GM19328 (cell line): ENCODE measurements at regions not wholly inside any gene's neighbourhood (a gene's known extent, or its start where the extent isn't known, plus 50 kb on each side); places are given as distances from the start of the nearest gene placed in this dataset.
A peak's percentile ranks its signal among the peaks of the same experiment; 100 is the strongest.

Source experiments
- ATAC-seq: cut with Tn5 transposase; IDR thresholded peaks from one replicate; pipeline ENCODE4 v1.9.1; 2021; ENCODE audit warnings: mild to moderate bottlenecking, moderate library complexity; ENCODE audit not compliant: unreplicated experiment

DNA sequence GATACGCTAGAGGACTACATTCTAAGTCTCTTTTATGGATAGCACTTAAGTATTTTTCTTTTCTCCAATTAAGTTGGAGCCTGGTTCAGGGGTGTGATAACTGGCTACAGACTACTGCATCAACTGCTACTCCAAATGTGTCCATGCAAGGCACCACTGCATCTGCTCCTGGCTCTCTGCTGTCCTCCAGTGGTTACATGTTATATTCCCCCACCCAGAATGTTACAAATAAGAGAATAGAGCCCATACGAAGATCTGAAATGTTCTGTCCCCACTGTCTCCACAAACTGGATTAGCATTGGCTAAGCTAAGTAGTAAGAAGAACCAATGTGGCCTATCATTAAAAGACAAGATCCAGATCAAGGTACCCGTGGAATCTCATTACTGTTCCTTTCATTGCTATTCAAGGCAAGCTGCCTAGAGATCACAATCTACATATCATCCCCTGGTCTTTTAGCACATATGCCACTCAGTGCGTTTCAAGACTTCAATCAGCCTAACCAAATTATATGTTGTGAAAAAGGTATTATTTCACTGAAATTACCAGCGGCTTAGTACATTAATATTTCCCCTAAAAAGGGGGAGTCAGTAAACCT lies 308.3 kb upstream of the SLC8A1 start:
- no peak for ATAC-seq

DNA sequence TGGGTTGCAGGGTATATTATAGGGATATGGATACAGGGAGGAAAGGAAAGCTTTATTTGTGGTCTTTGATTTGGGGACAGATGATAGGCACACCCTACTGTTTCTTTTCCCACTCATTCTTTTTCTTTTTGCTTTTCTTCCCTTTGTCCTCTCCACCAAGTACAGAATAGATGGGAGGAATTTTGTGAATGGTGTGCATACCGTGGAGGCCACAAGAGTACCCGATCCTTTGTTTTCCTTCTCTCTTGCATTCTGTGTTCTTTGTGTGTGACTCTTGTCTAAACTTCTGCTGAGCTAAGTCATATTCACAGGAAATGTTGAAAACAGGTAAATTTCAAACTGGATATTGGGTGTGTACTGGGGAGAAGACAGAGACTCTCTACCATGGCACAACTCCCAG lies 321.4 kb upstream of the SLC8A1 start:
- no peak for ATAC-seq

DNA sequence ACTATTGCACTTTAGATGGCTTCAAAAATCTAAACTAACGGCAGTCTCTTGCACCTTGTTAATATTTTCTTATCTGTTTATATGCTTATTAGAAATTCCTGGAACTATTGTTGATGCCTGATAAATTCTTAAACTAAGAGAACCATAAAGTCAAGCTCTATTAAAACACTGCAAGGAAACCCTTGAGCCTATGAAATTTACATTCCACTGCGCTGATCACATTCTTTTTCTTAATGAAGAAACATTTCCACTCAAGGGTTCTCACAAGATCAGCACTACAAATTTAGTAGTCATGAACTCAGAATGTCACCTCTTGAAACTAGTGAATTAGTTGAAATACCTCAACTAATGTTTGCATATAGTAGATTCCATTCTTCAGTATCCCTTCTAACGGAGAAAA lies 331.8 kb upstream of the SLC8A1 start:
- ATAC-seq: no peak

DNA sequence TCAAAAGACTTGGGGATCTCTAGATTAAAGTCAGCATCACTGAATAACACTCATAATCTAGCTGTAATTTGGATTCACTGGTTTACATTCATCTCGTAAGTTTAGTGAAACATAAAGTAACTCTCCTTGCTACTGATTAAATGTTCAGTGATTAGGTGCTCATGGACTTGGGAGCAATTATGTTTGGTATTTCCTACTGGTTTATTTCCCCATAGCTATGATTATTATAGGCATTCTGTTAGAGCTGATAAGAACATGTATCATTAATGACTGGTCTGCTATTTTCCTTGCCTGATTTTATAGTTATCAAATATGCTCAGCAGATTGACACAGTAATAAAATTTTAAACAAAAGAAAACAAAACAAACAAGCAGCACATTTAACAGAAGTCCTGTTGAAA lies 334.7 kb upstream of the SLC8A1 start:
- no peak for ATAC-seq

DNA sequence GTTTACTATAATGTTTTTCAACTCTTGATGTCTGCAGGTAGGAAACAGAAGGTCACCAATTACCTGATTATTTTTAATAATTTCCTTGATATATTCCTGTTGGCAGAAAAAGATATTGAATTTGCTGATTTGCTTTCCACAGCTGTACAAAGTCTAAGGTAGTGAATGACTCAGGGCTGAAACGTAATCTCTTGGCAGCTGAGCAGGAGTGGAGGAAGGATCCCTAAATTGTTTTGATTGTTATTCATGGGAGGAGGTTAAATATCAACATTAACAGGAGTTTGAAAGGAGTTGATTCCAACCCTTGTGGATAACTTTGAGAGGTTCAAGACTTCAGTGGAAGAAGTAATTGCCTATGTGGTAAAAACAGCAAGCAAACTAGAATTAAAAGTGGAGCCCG lies 345.2 kb upstream of the SLC8A1 start:
- no peak for ATAC-seq

DNA sequence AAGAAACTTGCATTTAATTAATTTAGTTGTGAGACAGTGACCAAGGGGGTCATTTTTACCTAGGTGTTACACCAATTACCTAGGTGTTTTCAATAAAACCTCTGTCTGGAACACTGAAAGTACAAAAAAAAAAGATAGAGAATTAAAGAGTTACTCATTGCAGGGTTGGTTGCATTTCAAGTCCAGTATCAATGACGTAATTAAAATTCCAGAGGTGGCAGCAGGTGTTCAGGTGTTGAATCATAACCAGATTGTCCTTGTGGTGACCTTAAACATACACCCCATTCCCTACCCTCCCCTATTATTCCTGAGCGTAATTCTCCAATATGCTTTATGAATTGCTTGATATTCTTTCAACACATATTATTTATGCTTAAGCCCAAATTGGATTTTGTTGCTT lies 352.0 kb upstream of the SLC8A1 start:
- ATAC-seq: no peak

DNA sequence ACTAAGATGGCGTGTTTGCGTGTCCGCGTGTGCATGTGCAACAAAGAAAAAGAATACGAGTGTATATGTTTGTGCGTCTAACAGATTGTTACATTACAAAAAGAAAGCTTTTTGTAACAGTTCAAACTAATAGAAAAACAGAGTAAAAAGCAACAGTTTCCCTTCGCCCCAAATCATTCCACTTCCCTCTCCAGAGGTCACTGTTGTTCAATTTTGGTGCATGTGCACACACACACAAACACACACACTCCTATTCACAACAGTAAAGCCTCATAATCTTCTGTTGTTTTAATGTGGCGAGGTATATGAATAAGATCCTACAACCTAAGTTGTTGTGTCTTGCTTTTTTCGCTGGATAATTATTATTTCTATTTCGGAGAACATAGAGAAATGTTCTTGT lies 357.3 kb upstream of the SLC8A1 start:
- no peak for ATAC-seq

DNA sequence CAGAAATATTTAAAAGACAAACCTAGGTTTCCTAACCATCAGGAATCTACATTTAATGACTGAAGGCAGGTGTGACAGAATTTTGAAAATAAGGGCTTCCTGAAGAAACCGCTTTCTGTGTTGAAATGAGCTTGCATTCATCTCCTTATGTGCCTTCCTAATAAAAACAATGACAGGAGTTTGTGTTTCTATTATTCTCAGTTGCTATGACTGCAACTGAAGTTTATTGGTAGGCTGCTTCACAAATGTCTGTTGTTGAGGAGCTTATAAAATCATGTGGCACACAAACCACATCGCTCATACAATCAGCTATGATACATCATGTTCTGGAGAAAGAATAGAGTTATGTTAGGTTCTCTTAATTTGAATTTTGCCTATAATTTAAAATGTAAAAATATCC lies 362.7 kb upstream of the SLC8A1 start:
- no peak for ATAC-seq

DNA sequence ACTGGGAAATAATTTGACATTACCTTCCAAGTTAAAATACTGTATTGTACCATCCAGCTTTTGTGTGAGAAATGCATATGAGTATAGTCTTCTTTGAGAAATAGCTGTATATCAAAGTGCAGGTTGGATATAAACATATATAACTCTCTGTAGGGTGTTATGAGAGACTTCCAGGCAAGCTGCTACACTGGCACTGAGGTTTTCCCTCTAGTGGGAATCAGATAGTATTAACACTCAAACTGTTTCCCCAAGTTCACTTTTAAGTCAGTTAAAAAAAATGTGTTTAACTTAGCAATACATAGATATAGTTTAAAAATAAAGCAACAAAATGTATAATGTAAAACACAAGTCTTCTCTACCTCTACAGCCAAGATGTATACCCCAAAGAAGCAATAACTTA lies 368.4 kb upstream of the SLC8A1 start:
- no peak for ATAC-seq

DNA sequence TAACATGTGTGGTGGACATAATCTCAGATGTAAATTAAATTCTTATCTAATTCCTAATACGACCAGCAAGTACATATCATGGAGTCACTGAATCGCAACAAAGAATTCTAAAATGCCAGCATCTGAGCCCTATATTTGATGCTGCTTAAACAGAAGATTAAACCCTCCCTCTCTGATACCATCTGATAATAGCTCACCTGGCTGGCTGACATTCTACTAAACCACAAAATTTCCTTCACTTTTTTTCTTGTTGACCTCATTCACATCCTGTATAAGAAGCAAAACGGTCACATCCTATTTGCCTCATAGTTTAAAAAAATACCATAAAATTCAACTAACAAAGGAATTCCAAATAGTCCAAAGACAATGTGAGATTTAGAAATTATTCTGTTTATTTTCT lies 371.6 kb upstream of the SLC8A1 start:
- no peak for ATAC-seq

DNA sequence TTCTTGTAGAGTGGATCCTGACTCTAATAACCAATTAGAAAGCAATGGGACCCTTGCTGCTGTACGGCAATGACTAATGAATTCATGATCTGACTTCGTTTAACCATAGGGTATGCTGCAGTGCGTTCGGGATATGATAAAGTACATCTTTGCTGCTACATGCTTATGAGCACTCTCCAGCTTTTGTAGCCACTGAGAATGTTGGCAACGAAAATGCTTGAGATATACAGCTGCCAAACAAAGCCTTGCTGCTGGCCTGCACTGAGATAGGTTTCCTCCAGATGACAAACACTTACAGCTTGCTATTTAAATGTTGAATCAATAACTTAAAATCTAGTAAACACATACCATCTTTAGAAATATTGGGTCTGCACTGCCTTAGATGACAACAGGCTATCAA lies 372.4 kb upstream of the SLC8A1 start:
- no peak for ATAC-seq

DNA sequence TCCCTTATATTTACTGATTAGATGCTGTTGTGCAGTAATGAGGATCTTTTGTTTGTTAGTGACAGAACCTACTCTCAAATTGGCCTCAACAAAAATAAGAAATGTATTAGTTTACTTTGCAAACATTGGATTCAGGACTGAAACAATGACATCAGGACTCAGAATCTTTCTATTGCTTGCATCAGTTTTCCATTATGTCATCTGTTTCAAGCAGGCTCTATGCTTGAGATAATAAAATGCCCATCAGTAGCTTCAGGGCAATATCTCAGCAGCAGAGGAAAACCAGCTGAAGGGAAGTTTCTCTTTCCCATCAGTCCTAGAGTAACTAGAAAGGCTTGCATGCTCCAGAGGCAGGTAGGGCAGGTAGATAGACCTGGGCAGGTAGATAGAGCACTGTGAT lies 375.5 kb upstream of the SLC8A1 start:
- ATAC-seq: no peak

DNA sequence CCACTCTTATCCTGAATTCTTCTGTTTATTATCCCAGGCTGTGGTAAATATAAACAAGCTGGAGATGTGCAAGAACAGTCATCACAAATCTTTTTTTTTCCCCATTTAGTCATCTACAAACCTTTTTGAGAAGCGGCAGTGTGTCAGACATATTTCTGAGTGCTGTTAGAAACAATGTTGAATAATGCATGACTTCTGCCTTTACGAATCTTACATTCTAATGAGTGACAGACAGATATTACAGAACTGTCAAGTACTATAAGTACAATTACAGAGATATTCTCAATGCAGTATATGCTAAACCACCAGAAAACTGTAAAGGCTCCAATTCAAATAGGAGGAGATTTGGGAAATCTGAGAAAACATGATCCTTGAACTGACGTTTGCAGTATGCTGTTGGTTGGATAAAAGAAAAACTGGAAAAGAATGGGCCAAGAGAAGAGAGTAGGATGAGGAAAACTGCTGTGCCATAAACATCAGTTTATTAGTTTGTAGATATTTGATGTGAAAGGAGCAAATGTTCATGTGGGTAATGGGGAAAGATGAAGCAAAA lies 379.5 kb upstream of the SLC8A1 start:
- no peak for ATAC-seq

DNA sequence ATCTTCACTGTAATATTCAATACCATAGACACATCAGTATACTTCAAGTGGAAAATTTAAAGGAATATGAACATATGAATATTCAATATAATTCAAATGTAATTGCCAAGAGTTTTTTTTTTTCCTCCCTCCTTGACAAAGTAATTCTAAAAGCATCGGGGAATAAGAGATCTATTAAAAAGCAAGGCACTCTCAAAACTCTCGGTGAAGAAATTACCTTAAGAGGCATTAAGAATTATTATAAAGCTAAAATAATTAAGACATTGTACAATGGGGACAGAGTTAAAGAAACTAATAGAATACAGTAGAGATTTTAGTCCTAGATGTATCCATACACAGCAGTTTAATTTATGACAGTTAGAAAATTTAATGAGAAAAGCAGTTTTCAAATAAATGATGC lies 390.0 kb upstream of the SLC8A1 start:
- no peak for ATAC-seq

DNA sequence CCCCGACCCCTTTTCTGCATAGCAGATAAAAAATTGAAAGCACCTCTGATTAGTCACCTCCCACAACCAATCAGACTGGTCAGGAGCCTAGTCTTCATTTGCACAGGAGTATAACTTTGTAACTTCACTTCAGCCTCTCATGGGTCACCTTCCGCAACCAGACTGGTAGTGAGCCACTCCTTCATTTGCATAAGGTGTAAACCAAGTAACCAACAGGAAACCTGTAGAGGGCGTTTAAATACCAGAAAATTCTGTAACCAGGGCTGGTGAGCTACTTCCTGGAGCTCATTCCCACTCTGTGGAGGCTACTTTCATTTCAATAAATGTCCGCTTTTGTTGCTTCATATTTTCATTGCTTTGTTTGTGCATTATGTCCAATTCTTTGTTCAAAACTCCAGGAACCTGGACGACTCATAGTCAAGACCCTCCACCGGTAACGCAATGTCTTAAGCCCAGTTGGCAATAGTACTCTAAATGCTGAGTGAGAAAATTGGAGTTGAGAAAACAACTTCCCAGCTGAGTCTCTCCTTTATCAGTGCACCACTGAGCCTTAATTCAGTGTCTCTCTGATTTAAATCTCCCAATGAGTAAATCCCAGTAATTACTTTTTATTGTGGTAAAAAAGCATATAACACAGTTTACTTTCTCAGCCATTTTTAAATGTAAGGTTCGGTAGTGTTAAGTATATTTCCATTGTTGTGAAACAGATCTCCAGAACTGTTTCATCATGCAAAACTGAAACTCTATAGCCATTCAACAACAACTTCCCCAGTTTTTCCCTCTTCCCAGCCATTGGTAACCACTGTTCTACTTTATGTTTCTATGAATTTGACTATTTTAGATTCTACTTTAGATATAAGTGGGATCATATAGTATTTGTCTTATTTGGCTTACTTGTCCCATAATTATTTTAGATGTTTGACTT lies 392.7 kb upstream of the SLC8A1 start:
- ATAC-seq: peak; percentile 67

DNA sequence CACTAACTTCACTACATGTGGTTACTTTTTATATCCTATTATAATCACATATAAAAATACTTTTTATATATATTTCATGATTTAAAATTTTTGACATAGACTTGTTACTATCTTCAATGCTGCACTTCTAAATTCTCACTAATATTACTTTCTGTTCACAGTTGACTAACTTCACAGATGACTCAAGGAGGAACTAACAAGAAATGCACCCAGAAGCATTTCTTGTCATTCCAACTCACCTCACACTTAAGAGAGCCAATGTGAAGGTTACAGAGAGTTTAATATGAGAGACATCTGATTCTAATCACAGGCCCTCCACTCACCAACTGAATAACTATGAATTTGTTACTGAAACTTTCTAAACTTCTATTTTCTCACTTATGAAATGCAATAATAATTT lies 399.8 kb upstream of the SLC8A1 start:
- ATAC-seq: no peak

DNA sequence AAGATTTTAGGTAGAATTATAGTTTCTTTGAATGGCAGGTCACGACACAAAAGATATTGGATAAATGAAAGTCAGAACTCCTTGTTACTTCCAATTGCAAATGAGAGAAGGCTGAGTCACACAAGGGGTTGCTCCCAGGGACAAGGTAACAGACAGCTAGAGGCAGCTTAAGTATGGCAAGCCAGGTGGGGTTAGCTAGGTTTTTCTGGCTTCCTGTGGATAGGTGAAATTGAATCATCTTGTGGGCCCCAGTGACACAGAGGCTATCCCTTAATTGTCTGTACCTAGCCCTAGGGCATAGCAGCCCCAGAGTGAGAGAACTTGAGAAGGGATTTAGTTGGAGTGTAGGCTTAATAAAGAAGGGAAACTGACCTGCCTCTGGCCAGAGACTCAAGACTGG lies 407.7 kb upstream of the SLC8A1 start:
- no peak for ATAC-seq

DNA sequence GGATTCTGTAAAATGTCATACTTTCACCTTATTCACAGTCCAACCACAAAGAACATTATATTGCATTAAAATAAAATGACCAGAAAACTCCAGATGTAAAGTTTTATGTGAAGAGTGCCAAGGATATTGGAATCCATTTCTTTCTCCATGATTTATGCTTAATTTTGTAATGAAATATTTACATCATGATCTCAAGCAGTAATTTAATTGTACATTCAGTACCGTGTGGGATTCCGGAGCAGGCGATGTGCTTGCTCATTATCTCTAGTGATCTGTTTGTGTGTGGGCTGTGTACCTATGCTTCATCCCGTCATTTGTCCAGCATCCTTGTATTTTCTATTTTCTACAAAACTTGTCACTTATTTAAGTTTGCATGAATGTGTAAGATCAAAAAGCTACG lies 415.9 kb upstream of the SLC8A1 start:
- no peak for ATAC-seq

DNA sequence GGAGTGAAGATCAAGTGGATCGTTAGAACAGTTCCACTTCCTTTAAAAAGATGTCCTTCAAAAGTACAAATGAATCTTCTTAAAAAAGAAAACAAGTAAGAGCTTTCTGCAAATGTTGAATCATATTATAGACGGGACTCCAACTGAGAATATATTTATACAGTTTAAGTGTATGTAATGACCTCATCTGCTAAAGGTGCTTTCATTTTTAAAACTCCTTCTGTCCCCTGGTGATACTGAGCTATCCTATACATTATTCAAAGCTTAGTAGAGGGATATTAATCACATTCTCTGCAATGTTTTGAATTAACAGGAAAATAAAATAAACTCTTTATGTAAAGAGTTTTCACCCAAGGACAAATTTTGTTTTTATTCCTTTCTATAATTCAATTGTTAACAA lies 420.7 kb upstream of the SLC8A1 start:
- ATAC-seq: no peak

DNA sequence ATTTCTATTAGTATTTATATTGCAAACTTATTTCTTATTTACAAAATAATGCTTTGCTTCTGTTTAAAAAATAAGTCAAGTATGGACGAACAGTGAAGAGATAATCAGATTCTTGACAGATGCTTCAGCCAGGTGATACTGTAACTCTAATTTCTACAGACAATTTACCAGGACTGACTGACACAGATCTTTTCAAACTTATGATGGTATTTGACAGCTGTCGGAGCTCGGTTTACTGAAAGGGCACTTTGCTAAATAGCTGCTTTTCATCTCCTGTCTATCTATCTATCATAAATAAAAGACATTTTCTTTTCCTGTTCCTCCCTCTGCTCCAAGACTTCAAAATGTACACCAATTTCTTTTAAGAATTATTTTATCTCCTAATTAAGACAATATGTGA lies 422.5 kb upstream of the SLC8A1 start:
- no peak for ATAC-seq

DNA sequence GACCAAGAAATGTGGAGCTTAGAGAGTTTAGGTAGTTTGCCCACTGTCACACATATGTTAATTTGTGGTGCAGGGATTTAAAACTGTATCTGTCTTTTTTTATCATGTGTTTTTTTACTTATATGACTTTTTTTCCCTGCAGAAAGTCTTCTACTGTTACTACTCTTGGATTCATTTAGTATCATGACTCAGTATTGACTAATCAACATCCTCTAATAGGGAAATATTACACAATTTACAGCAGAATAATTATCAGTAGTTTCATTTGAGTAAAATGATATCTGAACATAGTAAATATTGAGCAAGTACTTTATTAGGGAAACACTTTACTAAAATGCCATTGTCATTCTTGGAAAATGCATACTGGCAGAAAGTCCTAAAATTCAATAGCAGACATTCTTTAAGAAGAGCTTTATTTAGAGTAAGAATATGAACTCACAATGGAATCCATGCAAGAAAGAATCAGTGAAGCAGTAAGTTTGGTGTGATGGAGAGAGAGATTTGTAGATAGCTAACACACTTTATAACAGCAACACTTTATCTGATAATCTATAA lies 425.9 kb upstream of the SLC8A1 start:
- no peak for ATAC-seq

DNA sequence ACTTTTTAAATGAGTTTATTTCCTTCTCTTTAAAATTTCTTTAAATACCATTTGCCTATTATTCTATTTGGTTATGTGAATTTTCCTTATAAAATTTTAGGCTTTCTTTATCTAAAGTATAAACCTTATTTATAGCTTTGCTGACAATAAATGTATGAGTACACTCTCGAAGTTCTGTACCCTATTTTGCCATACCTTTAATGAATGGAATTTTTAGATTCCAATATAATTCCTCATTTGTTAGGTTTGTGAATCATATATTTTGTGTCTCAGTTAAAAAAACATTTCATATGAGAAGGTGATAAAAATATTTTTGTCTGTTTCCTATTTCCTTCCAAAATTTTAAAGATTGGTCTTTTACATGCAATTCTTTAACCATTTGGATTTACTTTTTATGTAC lies 427.4 kb upstream of the SLC8A1 start:
- ATAC-seq: no peak
